ENCODE measurements at regions not wholly inside any gene's neighbourhood (a gene's known extent, or its start where the extent isn't known, plus 50 kb on each side); places are given as distances from the start of the nearest gene placed in this dataset.
A peak's percentile ranks its signal among the peaks of the same experiment; 100 is the strongest.
"Not testable (repeated sequence)": the region's sequence is repeated elsewhere in the genome, so short reads cannot be mapped to it uniquely, and the experiment has no call there.

GRCh38 chr5:155665361-155665760, 651.8 kb downstream of the KIF4B start:
- H3K36me3 ChIP-seq (replicated peaks; ENCODE audit: insufficient read depth, low read length), result no peaks in the 10 kb centered on the region
- no peak for DNase-seq
- H3K9ac ChIP-seq (ENCODE audit: low read length), result no peak overlapping the region
- H3K27me3 ChIP-seq (replicated peaks; ENCODE audit: insufficient read depth, low read length), result peaks cover 6% of the 10 kb centered on the region; the same call in 1 of the 2 replicates
- no peaks in the 10 kb centered on the region for H3K9me3 ChIP-seq (replicated peaks; ENCODE audit: insufficient read depth, low read length)
- no peak overlapping the region for H3K27ac ChIP-seq (ENCODE audit: low read length)
- no peaks in the 10 kb centered on the region for H3K79me2 ChIP-seq (ENCODE audit: low read length)
- no peak overlapping the region for H3K4me2 ChIP-seq (ENCODE audit: low read depth, low read length)
- H3K9me2 ChIP-seq (replicated peaks; ENCODE audit: insufficient read depth, low read length), result no peaks in the 10 kb centered on the region
- no peaks in the 10 kb centered on the region for H4K20me1 ChIP-seq (ENCODE audit: insufficient read depth, low read length)
- no peak for TF ChIP-seq EZH2 (optimal IDR thresholded peaks at IDR 0.05; ENCODE audit: low read depth, low read length)
- TF ChIP-seq, protein P1, sequence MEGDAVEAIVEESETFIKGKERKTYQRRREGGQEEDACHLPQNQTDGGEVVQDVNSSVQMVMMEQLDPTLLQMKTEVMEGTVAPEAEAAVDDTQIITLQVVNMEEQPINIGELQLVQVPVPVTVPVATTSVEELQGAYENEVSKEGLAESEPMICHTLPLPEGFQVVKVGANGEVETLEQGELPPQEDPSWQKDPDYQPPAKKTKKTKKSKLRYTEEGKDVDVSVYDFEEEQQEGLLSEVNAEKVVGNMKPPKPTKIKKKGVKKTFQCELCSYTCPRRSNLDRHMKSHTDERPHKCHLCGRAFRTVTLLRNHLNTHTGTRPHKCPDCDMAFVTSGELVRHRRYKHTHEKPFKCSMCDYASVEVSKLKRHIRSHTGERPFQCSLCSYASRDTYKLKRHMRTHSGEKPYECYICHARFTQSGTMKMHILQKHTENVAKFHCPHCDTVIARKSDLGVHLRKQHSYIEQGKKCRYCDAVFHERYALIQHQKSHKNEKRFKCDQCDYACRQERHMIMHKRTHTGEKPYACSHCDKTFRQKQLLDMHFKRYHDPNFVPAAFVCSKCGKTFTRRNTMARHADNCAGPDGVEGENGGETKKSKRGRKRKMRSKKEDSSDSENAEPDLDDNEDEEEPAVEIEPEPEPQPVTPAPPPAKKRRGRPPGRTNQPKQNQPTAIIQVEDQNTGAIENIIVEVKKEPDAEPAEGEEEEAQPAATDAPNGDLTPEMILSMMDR (IDR thresholded peaks at IDR 0.05; ENCODE audit: low read length), result no peak
- TF ChIP-seq EZH2phosphoT487 (IDR thresholded peaks at IDR 0.05; ENCODE audit: low read length), result no peak
- no peaks in the 10 kb centered on the region for H3K4me1 ChIP-seq (ENCODE audit: low read length)
- no peak overlapping the region for H2AFZ ChIP-seq (ENCODE audit: low read length)
- H3F3A ChIP-seq (ENCODE audit: insufficient read depth, low read length), result no peaks in the 10 kb centered on the region
- H3K4me3 ChIP-seq (ENCODE audit: low read length), result no peak overlapping the region

- not testable (repeated sequence) for H3K9me2 ChIP-seq (replicated peaks; ENCODE audit: insufficient read depth, low read length)
Observed at GRCh38 chr5:155672001-155672400, 655.0 kb upstream of the SGCD start.

GRCh38 chr5:155676967-155677366, 650.0 kb upstream of the SGCD start:
- no peak for TF ChIP-seq EZH2phosphoT487 (IDR thresholded peaks at IDR 0.05; ENCODE audit: low read length)
- TF ChIP-seq, protein P1 (IDR thresholded peaks at IDR 0.05; ENCODE audit: low read length), result no peak
- TF ChIP-seq EZH2 (optimal IDR thresholded peaks at IDR 0.05; ENCODE audit: low read depth, low read length), result no peak
- peak; percentile 32 for DNase-seq

More at GRCh38 chr5:155672001-155672400, 655.0 kb upstream of the SGCD start:
- peak; percentile 72 for DNase-seq
- not testable (repeated sequence) for H3K36me3 ChIP-seq (replicated peaks; ENCODE audit: insufficient read depth, low read length); H3K4me1 ChIP-seq (ENCODE audit: low read length); H3K27ac ChIP-seq (ENCODE audit: low read length); H3K4me2 ChIP-seq (ENCODE audit: low read depth, low read length); H3K4me3 ChIP-seq (ENCODE audit: low read length); H3F3A ChIP-seq (ENCODE audit: insufficient read depth, low read length); H4K20me1 ChIP-seq (ENCODE audit: insufficient read depth, low read length); H3K9ac ChIP-seq (ENCODE audit: low read length); H3K9me3 ChIP-seq (replicated peaks; ENCODE audit: insufficient read depth, low read length); H2AFZ ChIP-seq (ENCODE audit: low read length); H3K79me2 ChIP-seq (ENCODE audit: low read length)
- H3K27me3 ChIP-seq (replicated peaks; ENCODE audit: insufficient read depth, low read length), result peaks cover 23% of the 10 kb centered on the region

DNA sequence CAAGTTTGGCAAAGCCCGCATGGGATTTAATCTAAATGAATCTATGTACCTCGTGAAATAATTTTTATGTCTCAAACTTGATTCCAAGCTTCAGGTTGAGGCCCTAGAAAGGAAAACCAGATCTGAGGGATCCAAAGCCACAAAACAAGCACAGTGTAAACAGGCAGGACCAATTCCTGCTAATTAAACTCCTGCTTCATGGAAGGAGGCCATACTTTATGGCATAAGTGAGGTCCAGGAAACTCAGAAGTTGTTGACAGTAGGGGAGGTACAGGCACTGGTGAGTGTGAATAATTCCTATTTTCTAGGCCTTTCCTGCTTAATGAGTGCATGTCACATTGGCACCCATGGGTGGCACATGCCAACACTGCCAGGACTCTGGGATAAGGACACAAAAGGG, 648.6 kb upstream of the SGCD start:
- TF ChIP-seq EZH2phosphoT487 (IDR thresholded peaks at IDR 0.05; ENCODE audit: low read length), result no peak
- TF ChIP-seq, protein P1 (IDR thresholded peaks at IDR 0.05; ENCODE audit: low read length), result no peak
- no peak for TF ChIP-seq EZH2 (optimal IDR thresholded peaks at IDR 0.05; ENCODE audit: low read depth, low read length)
- H3K27me3 ChIP-seq (replicated peaks; ENCODE audit: insufficient read depth, low read length), result peaks cover 12% of the 10 kb centered on the region
- no peak for DNase-seq
- 0 out of 2 replicates have a peak, but pooled peaks cover 3% of the 10 kb centered on the region for H3F3A ChIP-seq (ENCODE audit: insufficient read depth, low read length)
- no peak overlapping the region for H3K9ac ChIP-seq (ENCODE audit: low read length)
- H3K36me3 ChIP-seq (replicated peaks; ENCODE audit: insufficient read depth, low read length), result no peaks in the 10 kb centered on the region
- no peaks in the 10 kb centered on the region for H3K9me2 ChIP-seq (replicated peaks; ENCODE audit: insufficient read depth, low read length)
- no peak overlapping the region for H3K4me3 ChIP-seq (ENCODE audit: low read length)
- no peak overlapping the region for H2AFZ ChIP-seq (ENCODE audit: low read length)
- H4K20me1 ChIP-seq (ENCODE audit: insufficient read depth, low read length), result no peaks in the 10 kb centered on the region
- H3K4me1 ChIP-seq (ENCODE audit: low read length), result peaks cover 15% of the 10 kb centered on the region
- H3K27ac ChIP-seq (ENCODE audit: low read length), result no peak overlapping the region
- no peaks in the 10 kb centered on the region for H3K9me3 ChIP-seq (replicated peaks; ENCODE audit: insufficient read depth, low read length)
- H3K79me2 ChIP-seq (ENCODE audit: low read length), result no peaks in the 10 kb centered on the region
- no peak overlapping the region for H3K4me2 ChIP-seq (ENCODE audit: low read depth, low read length)

More at GRCh38 chr5:155676967-155677366, 650.0 kb upstream of the SGCD start:
- H4K20me1 ChIP-seq (ENCODE audit: insufficient read depth, low read length), result no peaks in the 10 kb centered on the region
- H3K9ac ChIP-seq (ENCODE audit: low read length), result no peak overlapping the region
- no peaks in the 10 kb centered on the region for H3K9me3 ChIP-seq (replicated peaks; ENCODE audit: insufficient read depth, low read length)
- H3K4me2 ChIP-seq (ENCODE audit: low read depth, low read length), result peak overlapping the region; percentile 43; the same call in 1 of the 2 replicates
- H3K27me3 ChIP-seq (replicated peaks; ENCODE audit: insufficient read depth, low read length), result peaks cover 17% of the 10 kb centered on the region
- 0 out of 2 replicates have a peak, but pooled peaks cover 3% of the 10 kb centered on the region for H3F3A ChIP-seq (ENCODE audit: insufficient read depth, low read length)
- H2AFZ ChIP-seq (ENCODE audit: low read length), result no peak overlapping the region
- peak overlapping the region; percentile 15; the same call in 1 of the 2 replicates for H3K27ac ChIP-seq (ENCODE audit: low read length)
- no peaks in the 10 kb centered on the region for H3K9me2 ChIP-seq (replicated peaks; ENCODE audit: insufficient read depth, low read length)
- H3K79me2 ChIP-seq (ENCODE audit: low read length), result no peaks in the 10 kb centered on the region
- peaks cover 15% of the 10 kb centered on the region for H3K4me1 ChIP-seq (ENCODE audit: low read length)
- no peaks in the 10 kb centered on the region for H3K36me3 ChIP-seq (replicated peaks; ENCODE audit: insufficient read depth, low read length)
- no peak overlapping the region for H3K4me3 ChIP-seq (ENCODE audit: low read length)

Data from MM.1S (cell line).